ENCODE measurements at regions not wholly inside any gene's neighbourhood (a gene's known extent, or its start where the extent isn't known, plus 50 kb on each side); places are given as distances from the start of the nearest gene placed in this dataset.

DNA sequence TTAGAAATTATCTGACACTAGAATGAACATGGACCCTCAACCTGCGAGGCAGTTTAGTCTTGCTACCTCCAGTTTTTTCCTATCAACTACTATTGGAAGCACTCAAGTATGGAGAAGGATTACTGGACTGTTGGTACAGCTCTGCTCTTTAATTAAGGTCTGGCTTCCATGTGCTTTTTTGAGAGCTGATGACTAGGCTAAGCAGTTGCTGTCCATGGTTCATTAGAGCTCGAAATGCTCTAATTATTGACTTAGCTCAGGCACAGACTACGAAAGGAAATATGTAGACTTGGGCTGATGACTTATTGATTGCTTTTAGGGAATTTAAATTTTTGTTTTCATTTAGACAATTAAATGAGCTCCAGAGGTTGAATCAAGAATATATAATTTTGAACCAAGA lies 1281.6 kb downstream of the HACE1 start:
- CTCF ChIA-PET (ENCODE audit: low intra/inter-chr PET ratio, low total read pairs), result no interaction called here
- no peak overlapping the region for H3K4me3 ChIP-seq (replicated peaks in 1 of 3; ENCODE audit: insufficient read depth in 1 of 3, low read depth in 2 of 3, low read length in 3 of 3)
- in situ Hi-C loops (cut with HindIII; ENCODE audit: extremely low pct_ligation_motif_present, low pct_unique_long_range_greater_than_20kb) (no loop called here), intact Hi-C loops (cut with micrococcal nuclease; ENCODE audit: unreplicated experiment) (no loop called here)
- no peak overlapping the region for H3K27ac ChIP-seq (ENCODE audit: extremely low read length, insufficient read depth, low read length)
- 4% methylated on average over 3 of the region's 3 CpGs for WGBS (ENCODE audit: low lambda C conversion rate)
- POLR2A ChIA-PET, result no interaction called here
- H3K9me3 ChIP-seq (ENCODE audit: low read length), result no peaks in the 10 kb centered on the region
- H3K9ac ChIP-seq (ENCODE audit: insufficient read depth, low read depth, low read length), result no peak overlapping the region
- BruUV-seq (replicated peaks), result no TSS peak
- no peaks in the 10 kb centered on the region for H3K4me1 ChIP-seq (ENCODE audit: insufficient read depth, low read length)
- DNase-seq (ENCODE audit: low spot score) (no peak), ATAC-seq (no peak), FAIRE-seq (no peak)
- H4K20me1 ChIP-seq (ENCODE audit: insufficient read depth, low read length), result no peaks in the 10 kb centered on the region
- H3K4me2 ChIP-seq (ENCODE audit: low read depth, low read length), result no peak overlapping the region
- H3K36me3 ChIP-seq (replicated peaks in 1 of 2; ENCODE audit: control insufficient read depth in 1 of 2, insufficient read depth in 2 of 2, low read length in 2 of 2), result no peaks in the 10 kb centered on the region
- no peaks in the 10 kb centered on the region for H3K79me2 ChIP-seq (ENCODE audit: insufficient read depth, low read length)
- no peaks in the 10 kb centered on the region for H3K27me3 ChIP-seq (ENCODE audit: control insufficient read depth in 1 of 2, insufficient read depth in 2 of 2, low read length in 2 of 2)
- H2AFZ ChIP-seq (ENCODE audit: low read length), result no peak overlapping the region
- TF ChIP-seq KLF16 (CRISPR knock-in tag; IDR thresholded peaks at IDR 0.05) (no peak), NFIB (CRISPR knock-in tag; IDR thresholded peaks at IDR 0.05; ENCODE audit: borderline replicate concordance) (no peak), ZNF124 (CRISPR knock-in tag; IDR thresholded peaks at IDR 0.05) (no peak), ZNF746 (CRISPR knock-in tag; IDR thresholded peaks at IDR 0.05) (no peak), ZNF577 (CRISPR knock-in tag; IDR thresholded peaks at IDR 0.05; ENCODE audit: borderline replicate concordance, low read depth) (no peak), HDAC6 (IDR thresholded peaks at IDR 0.05; ENCODE audit: low read depth, low read length) (no peak), MATR3 (CRISPR knock-in tag; IDR thresholded peaks at IDR 0.05) (no peak), KLF6 (CRISPR knock-in tag; IDR thresholded peaks at IDR 0.05) (no peak), SIX1 (CRISPR knock-in tag; IDR thresholded peaks at IDR 0.05; ENCODE audit: borderline replicate concordance) (no peak), SOX13 (IDR thresholded peaks at IDR 0.05) (no peak), SOX13 (CRISPR knock-in tag; conservative IDR thresholded peaks at IDR 0.05 in 1 of 2, IDR thresholded peaks at IDR 0.05 in 1 of 2) (no peak), DNMT3B (CRISPR knock-in tag; conservative IDR thresholded peaks at IDR 0.05) (no peak), HES4 (CRISPR knock-in tag; IDR thresholded peaks at IDR 0.05; ENCODE audit: borderline replicate concordance) (no peak), ZNF747 (CRISPR knock-in tag; IDR thresholded peaks at IDR 0.05; ENCODE audit: borderline replicate concordance) (no peak), NCOR1 (IDR thresholded peaks at IDR 0.05; ENCODE audit: borderline replicate concordance, low read length) (no peak), GZF1 (CRISPR knock-in tag; IDR thresholded peaks at IDR 0.05) (no peak)
- TF ChIP-seq, protein P1, sequence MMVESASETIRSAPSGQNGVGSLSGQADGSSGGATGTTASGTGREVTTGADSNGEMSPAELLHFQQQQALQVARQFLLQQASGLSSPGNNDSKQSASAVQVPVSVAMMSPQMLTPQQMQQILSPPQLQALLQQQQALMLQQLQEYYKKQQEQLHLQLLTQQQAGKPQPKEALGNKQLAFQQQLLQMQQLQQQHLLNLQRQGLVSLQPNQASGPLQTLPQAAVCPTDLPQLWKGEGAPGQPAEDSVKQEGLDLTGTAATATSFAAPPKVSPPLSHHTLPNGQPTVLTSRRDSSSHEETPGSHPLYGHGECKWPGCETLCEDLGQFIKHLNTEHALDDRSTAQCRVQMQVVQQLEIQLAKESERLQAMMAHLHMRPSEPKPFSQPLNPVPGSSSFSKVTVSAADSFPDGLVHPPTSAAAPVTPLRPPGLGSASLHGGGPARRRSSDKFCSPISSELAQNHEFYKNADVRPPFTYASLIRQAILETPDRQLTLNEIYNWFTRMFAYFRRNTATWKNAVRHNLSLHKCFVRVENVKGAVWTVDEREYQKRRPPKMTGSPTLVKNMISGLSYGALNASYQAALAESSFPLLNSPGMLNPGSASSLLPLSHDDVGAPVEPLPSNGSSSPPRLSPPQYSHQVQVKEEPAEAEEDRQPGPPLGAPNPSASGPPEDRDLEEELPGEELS (CRISPR knock-in tag; IDR thresholded peaks at IDR 0.05), result no peak
- TF ChIP-seq, protein P2, sequence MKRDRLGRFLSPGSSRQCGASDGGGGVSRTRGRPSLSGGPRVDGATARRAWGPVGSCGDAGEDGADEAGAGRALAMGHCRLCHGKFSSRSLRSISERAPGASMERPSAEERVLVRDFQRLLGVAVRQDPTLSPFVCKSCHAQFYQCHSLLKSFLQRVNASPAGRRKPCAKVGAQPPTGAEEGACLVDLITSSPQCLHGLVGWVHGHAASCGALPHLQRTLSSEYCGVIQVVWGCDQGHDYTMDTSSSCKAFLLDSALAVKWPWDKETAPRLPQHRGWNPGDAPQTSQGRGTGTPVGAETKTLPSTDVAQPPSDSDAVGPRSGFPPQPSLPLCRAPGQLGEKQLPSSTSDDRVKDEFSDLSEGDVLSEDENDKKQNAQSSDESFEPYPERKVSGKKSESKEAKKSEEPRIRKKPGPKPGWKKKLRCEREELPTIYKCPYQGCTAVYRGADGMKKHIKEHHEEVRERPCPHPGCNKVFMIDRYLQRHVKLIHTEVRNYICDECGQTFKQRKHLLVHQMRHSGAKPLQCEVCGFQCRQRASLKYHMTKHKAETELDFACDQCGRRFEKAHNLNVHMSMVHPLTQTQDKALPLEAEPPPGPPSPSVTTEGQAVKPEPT (CRISPR knock-in tag; IDR thresholded peaks at IDR 0.05; ENCODE audit: low read depth), result no peak
- TF ChIP-seq, protein P3, sequence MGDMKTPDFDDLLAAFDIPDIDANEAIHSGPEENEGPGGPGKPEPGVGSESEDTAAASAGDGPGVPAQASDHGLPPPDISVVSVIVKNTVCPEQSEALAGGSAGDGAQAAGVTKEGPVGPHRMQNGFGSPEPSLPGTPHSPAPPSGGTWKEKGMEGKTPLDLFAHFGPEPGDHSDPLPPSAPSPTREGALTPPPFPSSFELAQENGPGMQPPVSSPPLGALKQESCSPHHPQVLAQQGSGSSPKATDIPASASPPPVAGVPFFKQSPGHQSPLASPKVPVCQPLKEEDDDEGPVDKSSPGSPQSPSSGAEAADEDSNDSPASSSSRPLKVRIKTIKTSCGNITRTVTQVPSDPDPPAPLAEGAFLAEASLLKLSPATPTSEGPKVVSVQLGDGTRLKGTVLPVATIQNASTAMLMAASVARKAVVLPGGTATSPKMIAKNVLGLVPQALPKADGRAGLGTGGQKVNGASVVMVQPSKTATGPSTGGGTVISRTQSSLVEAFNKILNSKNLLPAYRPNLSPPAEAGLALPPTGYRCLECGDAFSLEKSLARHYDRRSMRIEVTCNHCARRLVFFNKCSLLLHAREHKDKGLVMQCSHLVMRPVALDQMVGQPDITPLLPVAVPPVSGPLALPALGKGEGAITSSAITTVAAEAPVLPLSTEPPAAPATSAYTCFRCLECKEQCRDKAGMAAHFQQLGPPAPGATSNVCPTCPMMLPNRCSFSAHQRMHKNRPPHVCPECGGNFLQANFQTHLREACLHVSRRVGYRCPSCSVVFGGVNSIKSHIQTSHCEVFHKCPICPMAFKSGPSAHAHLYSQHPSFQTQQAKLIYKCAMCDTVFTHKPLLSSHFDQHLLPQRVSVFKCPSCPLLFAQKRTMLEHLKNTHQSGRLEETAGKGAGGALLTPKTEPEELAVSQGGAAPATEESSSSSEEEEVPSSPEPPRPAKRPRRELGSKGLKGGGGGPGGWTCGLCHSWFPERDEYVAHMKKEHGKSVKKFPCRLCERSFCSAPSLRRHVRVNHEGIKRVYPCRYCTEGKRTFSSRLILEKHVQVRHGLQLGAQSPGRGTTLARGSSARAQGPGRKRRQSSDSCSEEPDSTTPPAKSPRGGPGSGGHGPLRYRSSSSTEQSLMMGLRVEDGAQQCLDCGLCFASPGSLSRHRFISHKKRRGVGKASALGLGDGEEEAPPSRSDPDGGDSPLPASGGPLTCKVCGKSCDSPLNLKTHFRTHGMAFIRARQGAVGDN (CRISPR knock-in tag; IDR thresholded peaks at IDR 0.05), result no peak

All from HepG2 (cell line).